ENCODE measurements at regions not wholly inside any gene's neighbourhood (a gene's known extent, or its start where the extent isn't known, plus 50 kb on each side); places are given as distances from the start of the nearest gene placed in this dataset.
"Not testable (repeated sequence)": the region's sequence is repeated elsewhere in the genome, so short reads cannot be mapped to it uniquely, and the experiment has no call there.

GRCh38 chr16:31975826-31976419, 102.3 kb downstream of the ZNF267 start:
- peak; percentile 72 for DNase-seq (ENCODE audit: low spot score)

DNA sequence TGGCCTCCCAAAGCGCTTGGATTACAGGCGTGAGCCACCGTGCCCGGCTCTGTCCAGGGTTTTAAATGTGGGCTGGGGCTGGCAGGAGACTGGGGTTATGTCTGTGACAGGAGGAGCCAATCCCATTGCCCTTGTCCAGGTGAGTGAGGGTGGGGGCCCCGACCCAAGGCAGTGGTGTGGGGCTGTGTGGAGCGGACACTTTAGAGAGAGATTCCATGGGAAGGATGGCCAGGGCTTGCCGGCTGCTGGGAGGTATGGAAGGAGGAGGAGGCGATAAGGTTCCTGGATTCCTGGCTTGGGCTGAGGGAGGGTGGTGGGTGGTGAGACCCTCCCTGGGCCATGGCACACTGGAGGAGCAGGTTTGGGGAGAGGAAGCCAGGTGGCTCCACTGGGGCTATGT, 104.9 kb downstream of the ZNF267 start:
- peak; percentile 47 for DNase-seq (ENCODE audit: low spot score)

GRCh38 chr16:31981739-31982138, 108.1 kb downstream of the ZNF267 start:
- DNase-seq (ENCODE audit: low spot score) = peak; percentile 28

DNA sequence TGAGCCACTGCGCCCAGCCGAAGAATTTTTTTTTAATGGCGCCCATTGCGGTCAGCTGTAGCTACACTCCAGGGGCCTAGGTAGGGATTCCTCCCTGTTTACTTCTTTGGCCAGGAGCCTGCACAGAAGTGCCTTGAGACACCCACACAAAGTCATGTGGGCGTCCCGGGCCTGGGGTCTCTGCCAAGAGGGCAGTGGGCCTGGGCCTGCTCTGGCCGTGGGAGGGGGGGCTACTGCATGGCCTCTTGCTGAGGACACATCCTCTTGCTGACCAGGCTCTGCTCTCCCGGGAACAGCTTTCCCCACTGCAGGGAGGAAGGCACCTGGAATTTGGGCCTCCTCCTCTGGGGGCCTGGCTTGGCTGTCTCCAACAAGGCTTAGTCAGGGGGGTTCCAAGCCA, 109.4 kb downstream of the ZNF267 start:
- DNase-seq (ENCODE audit: low spot score) = peak; percentile 80

GRCh38 chr16:31983666-31984065, 110.1 kb downstream of the ZNF267 start:
- peak; percentile 53 for DNase-seq (ENCODE audit: low spot score)

- peak; percentile 47 for DNase-seq (ENCODE audit: low spot score)
These were observed 113.3 kb downstream of the ZNF267 start for GRCh38 chr16:31986895-31987294.

DNA sequence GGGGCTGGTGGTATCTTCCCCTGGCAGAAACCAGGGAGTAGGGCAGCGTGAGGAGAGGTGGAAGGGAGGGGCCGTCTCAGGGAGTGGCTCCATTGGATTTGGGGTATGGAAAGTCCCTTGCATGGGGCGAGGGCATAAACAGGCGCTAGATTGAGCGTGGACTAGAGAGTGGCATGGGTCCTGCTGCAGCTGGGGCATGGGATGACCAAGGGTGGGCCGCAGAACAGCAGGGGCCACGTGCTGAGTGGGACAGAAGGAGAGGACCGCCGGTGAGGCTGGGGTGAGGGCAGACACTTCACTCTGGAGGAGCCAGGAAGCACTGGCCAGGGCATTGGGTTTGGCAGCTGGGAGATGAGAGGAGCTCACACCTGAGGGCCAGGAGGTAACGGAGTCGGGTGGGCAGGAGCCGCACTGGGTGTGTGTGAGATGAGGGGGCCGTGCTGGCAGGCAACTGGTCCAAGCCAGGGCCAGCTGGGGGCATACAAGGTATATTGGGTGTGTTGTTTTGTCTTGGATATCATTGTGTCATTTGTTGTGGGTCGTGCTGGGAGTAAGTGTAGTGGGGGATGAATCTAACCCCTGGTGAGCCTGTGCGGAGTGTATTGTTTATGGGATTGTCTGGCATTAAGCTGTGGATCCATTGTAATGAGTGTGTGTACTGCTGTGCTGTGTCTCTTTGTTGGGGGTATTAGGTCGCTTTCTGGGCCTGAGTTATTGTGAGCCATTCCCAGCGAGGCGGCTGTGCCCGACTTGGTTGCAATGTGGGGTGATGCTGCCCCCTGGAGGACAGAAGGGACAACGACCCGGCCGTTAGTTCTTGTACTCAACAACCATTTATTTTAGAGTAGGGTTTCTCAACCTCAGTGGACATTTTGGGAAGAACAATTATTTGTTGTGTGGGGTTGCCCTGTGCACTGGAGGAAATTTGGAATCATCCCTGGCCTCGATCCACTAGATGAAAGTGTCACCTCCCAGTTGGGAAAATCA, 115.3 kb downstream of the ZNF267 start:
- not testable (repeated sequence) for DNase-seq (ENCODE audit: low spot score)

GRCh38 chr16:31990261-31990660, 116.7 kb downstream of the ZNF267 start:
- peak; percentile 60 for DNase-seq (ENCODE audit: low spot score)

DNA sequence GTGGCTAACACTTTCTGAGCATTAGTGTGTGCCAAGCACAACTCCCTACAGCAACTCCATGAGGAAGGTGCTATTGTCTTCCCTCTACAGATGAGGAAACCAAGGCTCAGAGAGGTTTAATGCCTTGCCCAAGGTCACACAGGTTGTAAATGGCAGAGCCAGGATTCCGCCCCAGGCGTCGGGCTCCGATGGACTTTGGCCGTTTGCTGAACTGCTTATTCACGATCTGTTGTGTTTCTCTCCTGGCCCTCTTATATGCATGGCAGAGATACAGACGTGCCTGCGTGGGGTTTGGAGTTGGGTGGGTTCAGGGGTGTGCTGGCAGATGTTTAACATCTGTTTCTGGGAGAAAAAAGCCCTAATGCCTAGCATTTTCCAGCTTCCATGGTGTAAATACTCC, 117.4 kb downstream of the ZNF267 start:
- peak; percentile 82 for DNase-seq (ENCODE audit: low spot score)

- peak; percentile 3 for DNase-seq (ENCODE audit: low spot score)
These were observed 122.7 kb downstream of the ZNF267 start for GRCh38 chr16:31996325-31996724.

DNA sequence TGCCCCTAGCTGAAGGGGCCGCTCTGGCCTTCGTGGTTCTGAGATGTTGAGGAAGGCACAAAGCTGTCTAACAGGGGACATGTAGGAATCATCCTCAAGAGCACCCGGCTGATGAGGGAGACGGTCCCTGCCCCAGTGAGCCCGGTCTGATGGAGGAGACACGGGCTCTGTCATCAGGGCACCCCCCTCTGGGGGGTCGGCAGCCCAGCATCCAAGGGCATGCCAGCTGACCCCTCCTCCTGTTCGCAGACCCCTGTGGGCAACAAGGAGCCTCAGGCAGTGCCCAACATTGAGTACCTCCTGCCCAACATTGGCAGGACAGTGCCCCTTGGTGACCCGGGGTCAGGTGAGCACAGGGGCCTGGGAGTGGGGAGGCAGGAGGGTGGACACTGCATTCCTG, 128.9 kb downstream of the ZNF267 start:
- peak; percentile 67 for DNase-seq (ENCODE audit: low spot score)

DNA sequence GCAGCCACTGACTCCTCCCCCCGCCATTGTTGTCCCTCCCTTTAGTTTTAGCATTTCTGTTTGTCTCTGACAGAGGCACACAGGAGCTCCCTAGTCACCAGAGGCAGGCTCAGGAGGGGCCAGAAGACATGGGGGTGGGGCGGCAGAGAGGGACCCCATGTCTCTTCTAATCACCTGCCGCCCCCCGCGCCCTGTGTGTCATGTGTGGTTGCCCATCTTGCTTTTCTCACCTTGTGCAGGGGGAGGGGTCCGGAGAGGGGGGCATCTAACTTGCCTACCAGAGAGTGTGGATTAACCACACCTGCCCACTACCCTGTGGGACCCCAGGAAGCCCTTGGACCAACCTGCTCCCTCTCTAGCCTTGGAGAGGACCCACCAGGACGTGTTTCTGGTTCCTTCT, 130.2 kb downstream of the ZNF267 start:
- DNase-seq (ENCODE audit: low spot score) = not testable (repeated sequence)

DNA sequence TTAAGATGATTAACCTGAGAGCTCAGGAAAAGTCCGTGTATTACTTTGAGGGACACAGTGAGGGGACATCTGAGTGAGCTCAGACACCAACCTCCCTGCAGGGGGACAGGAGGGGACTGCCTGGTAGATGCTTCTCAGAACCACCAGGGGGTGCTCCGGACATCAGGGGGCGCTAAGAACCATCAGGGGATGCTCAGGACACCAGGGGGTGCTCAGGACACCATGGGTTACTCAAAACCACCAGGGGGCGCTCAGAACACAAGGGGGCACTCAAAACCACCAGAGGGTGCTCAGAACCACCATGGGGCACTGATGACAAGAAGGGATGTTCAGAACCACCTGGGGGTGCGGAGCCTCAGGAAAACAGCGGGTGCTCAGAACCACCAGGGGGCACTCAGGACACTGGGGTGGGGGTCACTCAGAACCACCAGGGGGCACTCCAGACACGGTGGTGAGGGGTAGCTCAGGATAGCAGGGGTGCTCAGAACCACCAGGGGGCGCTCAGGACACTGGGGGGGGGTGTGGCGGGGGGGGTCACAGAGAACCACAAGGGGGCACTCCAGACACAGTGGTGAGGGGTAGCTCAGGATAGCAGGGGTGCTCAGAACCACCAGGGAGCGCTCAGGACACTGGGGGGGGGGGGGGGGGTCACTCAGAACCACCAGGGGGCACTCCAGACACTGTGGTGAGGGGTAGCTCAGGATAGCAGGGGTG, 165.3 kb downstream of the ZNF267 start:
- not testable (repeated sequence) for DNase-seq (ENCODE audit: low spot score)

GRCh38 chr16:32039919-32040318, 166.3 kb downstream of the ZNF267 start:
- DNase-seq (ENCODE audit: low spot score) = not testable (repeated sequence)

DNA sequence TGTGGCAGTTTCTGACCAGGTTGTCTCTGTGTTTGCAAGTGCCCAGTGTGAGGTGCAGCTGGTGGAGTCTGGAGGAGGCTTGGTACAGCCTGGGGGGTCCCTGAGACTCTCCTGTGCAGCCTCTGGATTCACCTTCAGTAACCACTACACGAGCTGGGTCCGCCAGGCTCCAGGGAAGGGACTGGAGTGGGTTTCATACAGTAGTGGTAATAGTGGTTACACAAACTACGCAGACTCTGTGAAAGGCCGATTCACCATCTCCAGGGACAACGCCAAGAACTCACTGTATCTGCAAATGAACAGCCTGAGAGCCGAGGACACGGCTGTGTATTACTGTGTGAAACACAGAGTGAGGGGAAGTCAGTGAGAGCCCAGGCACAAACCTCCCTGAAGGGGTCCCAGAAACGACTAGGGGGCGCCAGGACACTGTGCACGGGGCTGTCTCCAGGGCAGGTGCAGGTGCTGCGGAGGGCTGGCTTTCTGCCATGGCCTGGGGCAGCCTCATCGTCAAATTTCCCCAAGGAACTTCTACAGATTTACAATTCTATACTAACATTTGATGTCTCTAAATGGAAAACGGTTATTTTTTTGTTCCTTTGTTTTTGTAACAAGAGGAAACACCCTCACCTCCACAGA, 187.0 kb upstream of the TP53TG3D start:
- peak; percentile 55 for DNase-seq (ENCODE audit: low spot score)

GRCh38 chr16:32071586-32071985, 181.5 kb upstream of the TP53TG3D start:
- not testable (repeated sequence) for DNase-seq (ENCODE audit: low spot score)

- peak; percentile 43 for DNase-seq (ENCODE audit: low spot score)
These were observed 169.2 kb upstream of the TP53TG3D start for GRCh38 chr16:32083891-32084290.

- peak; percentile 55 for DNase-seq (ENCODE audit: low spot score)
These were observed 168.3 kb upstream of the TP53TG3D start for GRCh38 chr16:32084656-32085401.

DNA sequence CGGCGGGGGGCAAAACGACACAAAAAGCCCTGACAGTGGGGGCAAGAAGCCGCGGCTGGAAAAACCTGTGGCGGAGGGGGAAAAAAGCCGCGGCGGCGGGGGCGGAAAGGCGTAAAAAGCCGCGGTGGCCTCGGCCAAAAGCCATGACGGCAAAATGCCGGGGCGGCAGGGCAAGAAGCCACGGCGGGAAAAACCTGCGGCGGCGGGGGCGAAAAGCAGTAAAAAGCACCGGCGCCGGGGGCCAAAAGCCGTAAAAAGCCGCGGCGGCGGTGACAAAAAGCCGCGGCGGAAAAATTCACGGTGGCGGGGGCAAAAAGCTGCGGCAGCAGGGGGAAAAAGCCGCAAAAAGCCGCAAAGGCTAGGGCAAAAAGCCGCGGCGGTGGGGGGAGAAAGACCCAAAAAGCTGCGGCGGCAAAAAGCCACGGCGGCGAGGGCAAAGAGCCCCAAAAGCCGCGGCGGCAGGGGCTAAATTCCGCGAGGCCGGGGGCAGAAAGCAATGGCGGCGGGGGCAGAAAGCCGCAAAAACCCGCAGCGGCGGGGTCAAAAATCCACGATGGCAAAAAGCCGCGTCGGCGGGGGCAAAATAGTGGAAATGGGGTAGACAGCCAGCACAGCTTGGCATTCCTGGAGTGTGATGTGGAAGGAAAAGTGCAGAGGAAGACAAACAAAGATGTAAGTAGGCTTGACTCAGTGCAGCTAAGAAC, 167.5 kb upstream of the TP53TG3D start:
- DNase-seq (ENCODE audit: low spot score) = peak; percentile 55

GRCh38 chr16:32115562-32115961, 137.5 kb upstream of the TP53TG3D start:
- DNase-seq (ENCODE audit: low spot score) = not testable (repeated sequence)

All from mesenteric fat pad (tissue), 1 donor.